Body of pancreas (tissue), 4 donors: ENCODE measurements at regions not wholly inside any gene's neighbourhood (a gene's known extent, or its start where the extent isn't known, plus 50 kb on each side); places are given as distances from the start of the nearest gene placed in this dataset.

Experiments used
- ATAC-seq: fragments of 150-250 bp; one replicate; pipeline ENCODE4 v1.9.1; 2016
- DNase-seq, 4 donors: peaks; one replicate each; pipeline ENCODE4 v3.0.0-alpha.2; 2019
- H3K27ac ChIP-seq, 4 donors: fragments of 200-600 bp; sonication (generic); 1 replicate in 3 of 4; 2 replicates in 1 of 4; pipeline versions ENCODE4 v1.5.1 to v1.6.1; 2016 to 2019; ENCODE audit warnings: mild to moderate bottlenecking in 1 of 4, mixed read lengths in 1 of 4, moderate library complexity in 1 of 4
- H3K27me3 ChIP-seq, 2 donors: fragments of 200-600 bp; sonication (generic); one replicate each; pipeline ENCODE4 v1.6.0; 2016; ENCODE audit warnings: mild to moderate bottlenecking in 1 of 2
- H3K36me3 ChIP-seq, 2 donors: fragments of 200-600 bp; sonication (generic); replicated peaks in 1 of 2; 2 replicates each; pipeline ENCODE4 v1.5.1; 2016; ENCODE audit warnings: low read depth in 2 of 2; ENCODE audit not compliant: insufficient read depth in 1 of 2
- H3K4me1 ChIP-seq: fragments of 200-600 bp; sonication (generic); one replicate; pipeline ENCODE4 v1.6.0; 2016
- H3K4me3 ChIP-seq, 2 donors: fragments of 200-600 bp; sonication (generic); 1 replicate in 1 of 2; 2 replicates in 1 of 2; pipeline ENCODE4 v1.5.1; 2016 to 2019
- H3K9me3 ChIP-seq, 3 donors: fragments of 200-600 bp; sonication (generic); 1 replicate in 2 of 3; 2 replicates in 1 of 3; pipeline ENCODE4 v1.5.1; 2016
- POLR2A ChIP-seq, 3 donors: fragments of 450-650 bp; IDR thresholded peaks; one replicate each; pipeline ENCODE4 v1.6.1; 2016; ENCODE audit warnings: antibody characterized with exemption in 3 of 3, mild to moderate bottlenecking in 2 of 3
- WGBS, 2 donors: methylation state at CpG; one replicate each; pipeline ENCODE4 v1.1.5; 2017; 5-methylcytosine and 5-hydroxymethylcytosine counted together
- intact Hi-C: fragments of 100-400 bp; cut with DNase I; formaldehyde crosslinking; loops from one replicate; pipeline ENCODE4 v1.15.1; 2023
- TF ChIP-seq, protein P1 (sequence below), 7 experiments: fragments of 450-650 bp in 4 of 7; fragments of 200-600 bp in 3 of 7; sonication (generic) in 3 of 7; IDR thresholded peaks; one replicate each; pipeline ENCODE4 v1.5.1; 2016 to 2019; ENCODE audit warnings: antibody characterized with exemption in 7 of 7

DNA sequence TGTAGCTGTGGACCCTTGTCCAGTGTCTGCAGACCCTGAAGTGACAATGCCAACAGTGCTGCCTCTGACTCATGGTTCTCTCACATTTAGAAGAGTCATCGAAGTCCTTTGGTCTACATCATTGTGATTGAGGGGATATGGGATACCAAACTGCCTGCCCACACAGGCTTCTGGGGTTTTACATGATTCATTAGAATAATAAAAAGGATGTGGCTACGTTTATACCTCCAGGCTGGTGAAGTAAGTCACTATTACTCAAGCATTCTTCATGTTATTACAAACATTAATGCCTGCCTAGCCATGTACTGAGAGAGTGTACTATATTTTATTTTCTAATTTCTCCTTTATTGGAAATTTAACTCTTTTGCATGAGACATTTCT, 365.7 kb downstream of the SPATA31D1 start:
- WGBS, 2 donors: 50 to 70% methylated on average over 2 of the region's 2 CpGs
- TF ChIP-seq, protein P1, sequence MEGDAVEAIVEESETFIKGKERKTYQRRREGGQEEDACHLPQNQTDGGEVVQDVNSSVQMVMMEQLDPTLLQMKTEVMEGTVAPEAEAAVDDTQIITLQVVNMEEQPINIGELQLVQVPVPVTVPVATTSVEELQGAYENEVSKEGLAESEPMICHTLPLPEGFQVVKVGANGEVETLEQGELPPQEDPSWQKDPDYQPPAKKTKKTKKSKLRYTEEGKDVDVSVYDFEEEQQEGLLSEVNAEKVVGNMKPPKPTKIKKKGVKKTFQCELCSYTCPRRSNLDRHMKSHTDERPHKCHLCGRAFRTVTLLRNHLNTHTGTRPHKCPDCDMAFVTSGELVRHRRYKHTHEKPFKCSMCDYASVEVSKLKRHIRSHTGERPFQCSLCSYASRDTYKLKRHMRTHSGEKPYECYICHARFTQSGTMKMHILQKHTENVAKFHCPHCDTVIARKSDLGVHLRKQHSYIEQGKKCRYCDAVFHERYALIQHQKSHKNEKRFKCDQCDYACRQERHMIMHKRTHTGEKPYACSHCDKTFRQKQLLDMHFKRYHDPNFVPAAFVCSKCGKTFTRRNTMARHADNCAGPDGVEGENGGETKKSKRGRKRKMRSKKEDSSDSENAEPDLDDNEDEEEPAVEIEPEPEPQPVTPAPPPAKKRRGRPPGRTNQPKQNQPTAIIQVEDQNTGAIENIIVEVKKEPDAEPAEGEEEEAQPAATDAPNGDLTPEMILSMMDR (IDR thresholded peaks at IDR 0.05): no peak
- no peak for TF ChIP-seq POLR2A (IDR thresholded peaks at IDR 0.05)
- Histone ChIP-seq H3K36me3 (no peaks in the 10 kb centered on the region), H3K4me1 (no peaks in the 10 kb centered on the region), H3K27me3 (no peaks in the 10 kb centered on the region), H3K27ac (no peak overlapping the region), H3K4me3 (no peak overlapping the region), H3K9me3 (no peaks in the 10 kb centered on the region)
- ATAC-seq: no peak
- DNase-seq: no peak
- intact Hi-C loops: no loop called here

DNA sequence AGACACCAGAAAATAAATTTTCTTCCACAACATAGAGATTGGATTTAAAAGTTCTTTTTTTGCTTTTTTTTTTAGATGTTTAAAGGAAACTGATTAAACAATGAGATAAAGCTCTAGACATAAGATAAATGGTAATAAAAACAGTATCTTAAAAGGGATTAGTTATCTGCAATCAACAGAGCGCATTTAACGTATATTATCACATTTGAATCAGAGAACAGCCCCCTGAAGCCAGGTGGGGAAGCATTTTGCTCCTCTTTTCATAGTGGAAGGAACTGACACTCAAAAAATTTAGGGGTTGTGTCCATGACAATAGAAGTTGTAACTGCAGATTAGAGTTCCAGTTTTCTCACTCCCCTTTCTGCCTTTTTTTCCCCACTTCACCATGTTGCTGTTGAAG, 367.6 kb downstream of the SPATA31D1 start:
- H3K36me3 ChIP-seq: no peaks in the 10 kb centered on the region
- TF ChIP-seq POLR2A (IDR thresholded peaks at IDR 0.05): no peak
- TF ChIP-seq, protein P1 (IDR thresholded peaks at IDR 0.05): no peak
- intact Hi-C loops: no loop called here
- no peaks in the 10 kb centered on the region for H3K9me3 ChIP-seq
- WGBS, 2 donors: 36 to 43% methylated on average over 2 of the region's 2 CpGs
- H3K27me3 ChIP-seq: no peaks in the 10 kb centered on the region
- no peak overlapping the region for H3K4me3 ChIP-seq
- ATAC-seq: no peak
- no peaks in the 10 kb centered on the region for H3K4me1 ChIP-seq
- DNase-seq: no peak
- no peak overlapping the region for H3K27ac ChIP-seq

DNA sequence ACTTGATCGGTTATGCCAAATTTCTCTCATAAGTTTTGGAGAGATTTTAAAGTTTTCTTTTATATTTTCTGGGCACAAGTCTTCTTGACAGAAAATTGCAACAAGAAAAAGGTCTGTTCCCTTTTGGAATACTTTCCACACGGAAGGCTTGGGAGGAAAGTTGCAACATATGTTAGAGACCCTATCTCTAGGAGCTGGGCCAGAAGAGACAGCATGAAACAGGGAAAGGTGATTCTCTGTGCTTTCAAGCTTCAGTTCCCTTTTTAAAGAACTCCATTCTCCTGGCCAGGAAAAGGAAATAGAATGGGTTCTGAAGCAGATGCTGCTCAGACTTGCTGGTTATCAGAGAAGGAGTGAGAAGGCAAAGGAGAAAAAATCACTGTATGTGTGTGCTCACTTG, 368.3 kb downstream of the SPATA31D1 start:
- no peak for DNase-seq
- Histone ChIP-seq H3K4me1 (no peaks in the 10 kb centered on the region), H3K36me3 (no peaks in the 10 kb centered on the region), H3K4me3 (no peak overlapping the region), H3K9me3 (no peaks in the 10 kb centered on the region), H3K27ac (no peak overlapping the region), H3K27me3 (no peaks in the 10 kb centered on the region)
- intact Hi-C loops: no loop called here
- TF ChIP-seq POLR2A (IDR thresholded peaks at IDR 0.05): no peak
- TF ChIP-seq, protein P1 (IDR thresholded peaks at IDR 0.05): no peak
- no peak for ATAC-seq
- 63 to 80% methylated on average over 2 of the region's 2 CpGs for WGBS, 2 donors

DNA sequence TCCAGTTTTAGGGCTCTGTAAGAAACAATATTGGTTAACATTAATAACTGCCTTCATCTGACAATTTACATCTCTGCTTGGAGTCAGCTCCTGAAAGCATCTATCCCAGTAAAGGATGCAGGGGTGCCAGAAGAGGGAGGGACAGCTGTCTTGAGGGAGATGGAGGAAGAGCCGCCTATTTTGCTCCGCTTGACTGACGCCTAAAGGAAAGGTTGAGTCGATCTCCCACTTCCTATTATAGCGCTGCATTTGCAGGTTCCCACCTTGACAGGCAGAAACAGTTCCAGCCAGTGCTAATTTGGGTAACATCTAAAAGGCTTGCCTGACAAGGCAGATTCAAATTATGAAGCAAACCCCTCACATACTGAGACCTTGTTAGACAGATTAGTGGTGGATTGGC, 374.6 kb downstream of the SPATA31D1 start:
- 47 to 52% methylated on average over 5 of the region's 5 CpGs for WGBS, 2 donors
- intact Hi-C loops: no loop called here
- no peak overlapping the region for H3K27ac ChIP-seq
- no peaks in the 10 kb centered on the region for H3K36me3 ChIP-seq
- no peak overlapping the region for H3K4me3 ChIP-seq
- H3K9me3 ChIP-seq: no peaks in the 10 kb centered on the region
- no peaks in the 10 kb centered on the region for H3K4me1 ChIP-seq
- no peak for ATAC-seq
- TF ChIP-seq, protein P1 (IDR thresholded peaks at IDR 0.05): no peak
- no peak for TF ChIP-seq POLR2A (IDR thresholded peaks at IDR 0.05)
- H3K27me3 ChIP-seq: no peaks in the 10 kb centered on the region
- DNase-seq: no peak

DNA sequence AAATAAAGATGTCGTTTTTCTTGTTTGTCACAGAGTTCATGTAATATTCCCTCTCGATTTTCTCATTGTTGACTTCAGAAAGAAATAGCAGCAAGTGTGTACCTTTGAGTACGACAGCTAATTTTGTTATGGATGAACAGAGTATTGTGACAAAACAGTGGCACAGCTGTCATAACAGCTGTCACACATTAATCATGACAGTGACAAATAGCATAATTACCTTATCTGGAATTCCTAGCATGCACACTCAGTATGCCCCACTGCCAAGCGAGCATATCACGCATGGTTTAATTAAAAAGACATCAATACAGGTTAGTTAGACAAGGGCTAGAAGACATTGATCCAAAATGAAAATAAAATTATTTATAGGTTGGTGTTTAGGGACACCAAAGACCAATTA, 375.1 kb downstream of the SPATA31D1 start:
- TF ChIP-seq, protein P1 (IDR thresholded peaks at IDR 0.05): no peak
- no peak for TF ChIP-seq POLR2A (IDR thresholded peaks at IDR 0.05)
- whole genome bisulfite sequencing, 2 donors: 23 to 30% methylated on average over 5 of the region's 5 CpGs

More for the DNA sequence above, 375.1 kb downstream of the SPATA31D1 start:
- H3K4me3 ChIP-seq: no peak overlapping the region
- no peaks in the 10 kb centered on the region for H3K9me3 ChIP-seq
- H3K27me3 ChIP-seq: no peaks in the 10 kb centered on the region
- H3K36me3 ChIP-seq: no peaks in the 10 kb centered on the region
- ATAC-seq (no peak), DNase-seq (no peak)
- H3K27ac ChIP-seq: no peak overlapping the region
- no peaks in the 10 kb centered on the region for H3K4me1 ChIP-seq
- intact Hi-C loops: no loop called here
